ENCODE measurements at regions not wholly inside any gene's neighbourhood (a gene's known extent, or its start where the extent isn't known, plus 50 kb on each side); places are given as distances from the start of the nearest gene placed in this dataset.
"Not testable (repeated sequence)": the region's sequence is repeated elsewhere in the genome, so short reads cannot be mapped to it uniquely, and the experiment has no call there.

- no peak for DNase-seq (ENCODE audit: extremely low read depth in 1 of 2, low read depth in 1 of 2)
These were observed 771.1 kb downstream of the GATA3 start for GRCh38 chr10:8825611-8826010.

- DNase-seq (ENCODE audit: extremely low read depth in 1 of 2, low read depth in 1 of 2) = no peak
These were observed 775.1 kb downstream of the GATA3 start for GRCh38 chr10:8829592-8829991.

GRCh38 chr10:8830048-8830447, 775.6 kb downstream of the GATA3 start:
- no peak for DNase-seq (ENCODE audit: extremely low read depth in 1 of 2, low read depth in 1 of 2)

GRCh38 chr10:8830876-8831275, 776.4 kb downstream of the GATA3 start:
- DNase-seq (ENCODE audit: extremely low read depth in 1 of 2, low read depth in 1 of 2) = no peak

GRCh38 chr10:8835453-8836167, 781.1 kb downstream of the GATA3 start:
- DNase-seq (ENCODE audit: extremely low read depth in 1 of 2, low read depth in 1 of 2) = no peak

GRCh38 chr10:8840356-8840755, 785.9 kb downstream of the GATA3 start:
- no peak for DNase-seq (ENCODE audit: extremely low read depth in 1 of 2, low read depth in 1 of 2)

- no peak for DNase-seq (ENCODE audit: extremely low read depth in 1 of 2, low read depth in 1 of 2)
These were observed 789.7 kb downstream of the GATA3 start for GRCh38 chr10:8844141-8844540.

GRCh38 chr10:8852546-8852945, 798.1 kb downstream of the GATA3 start:
- no peak for DNase-seq (ENCODE audit: extremely low read depth in 1 of 2, low read depth in 1 of 2)

- no peak for DNase-seq (ENCODE audit: extremely low read depth in 1 of 2, low read depth in 1 of 2)
These were observed 798.6 kb downstream of the GATA3 start for GRCh38 chr10:8853048-8853447.

- DNase-seq (ENCODE audit: extremely low read depth in 1 of 2, low read depth in 1 of 2) = not testable (repeated sequence)
These were observed 814.4 kb downstream of the GATA3 start for GRCh38 chr10:8868924-8869323.

GRCh38 chr10:8873310-8873709, 818.8 kb downstream of the GATA3 start:
- DNase-seq (ENCODE audit: extremely low read depth in 1 of 2, low read depth in 1 of 2) = no peak

GRCh38 chr10:8874268-8874667, 819.8 kb downstream of the GATA3 start:
- no peak for DNase-seq (ENCODE audit: extremely low read depth in 1 of 2, low read depth in 1 of 2)

- DNase-seq (ENCODE audit: extremely low read depth in 1 of 2, low read depth in 1 of 2) = no peak
These were observed 820.5 kb downstream of the GATA3 start for GRCh38 chr10:8874972-8875371.

- DNase-seq (ENCODE audit: extremely low read depth in 1 of 2, low read depth in 1 of 2) = no peak
These were observed 821.7 kb downstream of the GATA3 start for GRCh38 chr10:8876171-8876570.

GRCh38 chr10:8889538-8889937, 835.0 kb downstream of the GATA3 start:
- DNase-seq (ENCODE audit: extremely low read depth in 1 of 2, low read depth in 1 of 2) = no peak

- DNase-seq (ENCODE audit: extremely low read depth in 1 of 2, low read depth in 1 of 2) = no peak
These were observed 838.6 kb downstream of the GATA3 start for GRCh38 chr10:8893102-8893501.

GRCh38 chr10:8894148-8894547, 839.7 kb downstream of the GATA3 start:
- no peak for DNase-seq (ENCODE audit: extremely low read depth in 1 of 2, low read depth in 1 of 2)

- no peak for DNase-seq (ENCODE audit: extremely low read depth in 1 of 2, low read depth in 1 of 2)
These were observed 843.3 kb downstream of the GATA3 start for GRCh38 chr10:8897769-8898168.

GRCh38 chr10:8898745-8899330, 844.4 kb downstream of the GATA3 start:
- DNase-seq (ENCODE audit: extremely low read depth in 1 of 2, low read depth in 1 of 2) = no peak

- no peak for DNase-seq (ENCODE audit: extremely low read depth in 1 of 2, low read depth in 1 of 2)
These were observed 848.4 kb downstream of the GATA3 start for GRCh38 chr10:8902926-8903325.

- no peak for DNase-seq (ENCODE audit: extremely low read depth in 1 of 2, low read depth in 1 of 2)
These were observed 853.5 kb downstream of the GATA3 start for GRCh38 chr10:8908013-8908412.

GRCh38 chr10:8910314-8910713, 855.8 kb downstream of the GATA3 start:
- DNase-seq (ENCODE audit: extremely low read depth in 1 of 2, low read depth in 1 of 2) = no peak

- no peak for DNase-seq (ENCODE audit: extremely low read depth in 1 of 2, low read depth in 1 of 2)
These were observed 856.5 kb downstream of the GATA3 start for GRCh38 chr10:8911032-8911431.

Measured in stimulated activated CD8-positive, alpha-beta memory T cell treated with anti-CD3 and anti-CD28 coated beads, Interleukin-7, amount 100 ng/mL, for 48 hours (primary cell).